ENCODE measurements at regions not wholly inside any gene's neighbourhood (a gene's known extent, or its start where the extent isn't known, plus 50 kb on each side); places are given as distances from the start of the nearest gene placed in this dataset.

DNA sequence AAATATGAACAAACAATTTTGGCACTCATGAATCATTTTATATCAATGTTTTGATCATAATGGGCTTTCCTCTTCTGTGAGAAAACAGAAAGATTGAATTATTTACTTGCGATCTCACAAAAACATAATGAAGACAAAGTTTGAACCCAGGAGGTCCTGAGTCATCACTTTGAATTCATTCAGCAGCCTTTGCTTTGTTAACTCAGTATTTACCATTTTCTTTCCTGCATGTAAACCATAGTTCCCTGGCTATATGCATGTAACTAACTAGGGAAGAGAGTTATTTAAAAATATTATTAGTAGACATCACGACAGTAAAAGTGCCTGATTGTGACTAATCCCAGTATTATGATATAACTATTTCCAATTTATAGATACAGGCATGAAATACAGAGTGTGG, 1026.2 kb downstream of the PLOD2 start:
- no peak for DNase-seq (ENCODE audit: low read depth)

DNA sequence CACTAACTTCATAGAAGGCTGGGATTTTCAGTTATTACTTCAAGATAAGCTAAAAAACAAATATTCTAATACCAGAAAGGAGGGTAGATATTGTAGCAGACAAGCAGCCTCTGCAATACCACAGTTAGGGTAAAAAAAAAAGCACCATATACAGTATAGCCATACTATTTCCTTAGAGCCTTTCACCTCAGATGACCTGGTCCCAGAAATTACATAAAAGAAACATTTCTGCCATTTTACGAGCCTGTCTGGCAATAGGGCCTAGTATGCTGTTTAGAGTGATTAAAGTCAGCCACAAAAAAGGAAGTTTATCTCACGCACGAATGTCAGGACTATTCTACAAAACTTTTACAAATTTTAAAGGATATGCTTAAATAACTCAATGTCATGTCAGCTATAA, 1016.6 kb downstream of the PLOD2 start:
- no peak for DNase-seq (ENCODE audit: low read depth)

DNA sequence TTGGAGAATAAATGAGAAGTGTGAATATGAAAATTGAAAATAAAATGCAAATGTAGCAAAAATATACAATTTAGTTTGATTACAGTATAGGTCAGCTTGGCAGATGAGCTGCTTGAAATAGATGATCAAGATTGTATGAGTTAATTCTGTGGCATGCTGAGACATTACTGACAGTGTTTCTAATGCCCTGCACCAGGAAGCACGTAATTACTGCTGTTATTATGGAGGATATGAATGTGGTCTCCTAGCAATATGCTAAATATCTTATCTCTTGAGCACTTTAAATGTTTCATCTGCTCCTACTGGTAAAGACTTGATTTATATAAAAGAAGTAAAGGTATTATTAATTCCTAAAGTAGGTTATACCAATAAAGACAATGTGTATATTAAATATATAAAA, 1015.5 kb downstream of the PLOD2 start:
- peak; percentile 17 for DNase-seq (ENCODE audit: low read depth)

DNA sequence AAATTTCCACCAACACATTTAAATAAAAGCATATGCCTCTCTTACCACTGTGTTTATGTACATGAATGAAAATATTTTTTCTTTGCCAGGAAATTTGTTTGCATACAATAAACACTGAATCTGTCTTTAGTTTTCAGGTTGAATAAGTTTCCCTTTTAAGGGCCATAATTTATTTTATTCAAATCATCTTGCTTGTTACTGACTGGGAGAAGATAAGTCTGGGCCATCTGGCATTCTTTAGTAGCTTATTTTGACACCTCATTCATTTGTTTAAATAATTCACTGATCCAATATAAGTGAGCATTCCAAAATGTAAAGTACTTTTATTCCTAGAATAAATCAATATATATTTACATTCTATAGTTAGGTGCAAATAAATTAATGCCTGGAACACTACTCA, 1001.3 kb downstream of the PLOD2 start:
- no peak for DNase-seq (ENCODE audit: low read depth)

DNA sequence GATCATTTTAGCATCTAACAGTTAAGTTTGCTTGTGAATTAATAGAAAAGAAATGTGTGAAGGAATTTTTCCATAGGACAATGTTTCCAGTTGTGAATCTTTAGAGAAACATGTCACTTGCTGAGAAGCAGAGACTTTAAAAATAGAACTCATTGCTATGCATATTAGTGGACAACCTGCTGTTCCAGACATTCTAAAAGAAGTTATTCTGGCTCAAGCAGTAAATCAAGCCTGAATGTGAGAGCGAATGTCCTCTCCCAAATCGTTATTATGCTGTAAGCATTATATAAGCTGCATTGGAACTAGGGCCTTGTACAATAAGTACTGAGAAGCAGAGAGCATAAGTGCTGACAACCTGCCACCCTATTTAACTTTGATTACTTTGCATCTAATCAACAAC, 990.9 kb downstream of the PLOD2 start:
- no peak for DNase-seq (ENCODE audit: low read depth)

DNA sequence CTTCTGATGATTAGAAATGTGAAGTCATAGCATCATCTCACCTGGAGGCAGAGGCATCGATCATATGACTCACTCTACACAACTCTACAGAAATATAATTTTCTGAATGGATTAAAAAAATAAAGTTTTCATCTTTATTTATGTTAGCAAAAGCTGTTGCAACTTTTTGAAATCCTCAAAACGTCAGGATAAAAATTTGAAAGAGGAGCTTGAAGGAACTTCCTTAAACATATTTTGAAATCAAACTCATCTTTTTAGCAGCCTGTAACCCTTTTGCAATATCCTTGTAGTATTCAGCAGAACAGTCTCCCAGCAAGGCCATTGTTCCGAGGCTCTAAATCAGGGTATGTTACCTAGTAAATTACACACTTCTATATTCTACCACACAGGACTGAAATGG, 985.4 kb downstream of the PLOD2 start:
- no peak for DNase-seq (ENCODE audit: low read depth)

DNA sequence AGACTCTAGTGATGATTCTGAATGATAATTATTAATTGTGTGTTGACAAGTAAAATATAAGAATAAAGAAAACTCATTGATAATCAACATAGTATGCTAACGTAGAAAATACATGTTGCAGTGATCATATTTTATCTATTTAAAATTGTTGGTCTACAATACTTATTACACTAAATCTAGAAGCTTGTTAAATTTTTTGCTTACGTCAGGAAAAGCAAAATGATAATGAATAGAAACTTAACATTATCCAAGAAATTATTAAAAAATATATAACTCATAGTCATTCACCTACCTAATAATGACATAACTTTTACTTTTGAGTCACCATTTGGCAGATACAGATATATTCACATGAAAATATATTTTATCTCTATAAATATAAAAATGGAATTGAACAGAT, 984.1 kb downstream of the PLOD2 start:
- DNase-seq (ENCODE audit: low read depth), result no peak

DNA sequence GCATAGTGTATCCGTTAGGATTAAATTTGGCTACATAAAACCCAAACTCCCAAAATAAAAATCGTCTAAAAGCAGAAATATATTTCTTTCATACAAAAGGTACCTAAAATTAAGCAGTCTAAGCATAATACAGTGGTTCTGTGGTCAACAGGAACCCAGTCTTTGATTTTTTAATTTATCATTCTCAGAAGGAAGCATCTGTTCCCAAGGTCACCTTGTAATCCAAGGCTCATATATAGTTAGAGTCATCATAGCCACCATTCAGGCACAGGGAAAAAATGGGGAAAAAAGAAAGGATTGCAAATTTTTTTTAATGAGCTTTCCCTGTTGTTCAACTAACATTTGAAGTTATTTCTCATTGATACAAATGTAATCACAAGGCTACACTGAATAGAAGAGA, 983.2 kb downstream of the PLOD2 start:
- no peak for DNase-seq (ENCODE audit: low read depth)

DNA sequence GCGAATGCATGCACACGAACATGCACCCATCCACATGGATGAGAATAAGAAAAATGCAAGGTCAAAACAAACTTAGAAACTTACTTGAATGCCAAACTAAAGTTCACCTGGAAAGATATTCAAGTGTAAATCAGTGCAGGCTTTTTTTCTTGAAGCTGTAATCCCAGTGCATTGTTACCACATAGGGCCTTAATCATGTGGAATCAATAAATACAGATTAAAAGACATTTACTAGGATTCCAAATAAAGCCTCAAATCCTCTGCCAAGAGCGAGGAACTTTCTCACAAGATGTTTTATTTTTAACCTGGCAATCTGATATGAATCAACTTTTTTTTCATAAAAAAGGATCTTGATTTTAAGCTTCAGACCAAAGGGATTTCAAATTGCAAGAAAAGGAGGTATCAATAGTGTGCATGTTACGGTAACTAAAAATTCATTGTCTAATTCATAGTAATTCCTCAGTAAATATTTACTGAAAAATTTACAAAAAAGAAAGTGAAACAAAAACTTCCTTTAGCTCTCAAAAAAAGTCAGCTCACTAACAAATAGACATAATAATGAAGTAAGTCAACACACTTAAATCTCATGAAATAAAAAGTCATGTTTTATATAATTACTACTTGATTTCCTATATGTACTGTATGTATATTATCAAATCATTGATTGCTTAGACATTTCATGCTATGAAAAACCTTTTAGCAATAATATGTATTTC, 978.6 kb downstream of the PLOD2 start:
- no peak for DNase-seq (ENCODE audit: low read depth)

DNA sequence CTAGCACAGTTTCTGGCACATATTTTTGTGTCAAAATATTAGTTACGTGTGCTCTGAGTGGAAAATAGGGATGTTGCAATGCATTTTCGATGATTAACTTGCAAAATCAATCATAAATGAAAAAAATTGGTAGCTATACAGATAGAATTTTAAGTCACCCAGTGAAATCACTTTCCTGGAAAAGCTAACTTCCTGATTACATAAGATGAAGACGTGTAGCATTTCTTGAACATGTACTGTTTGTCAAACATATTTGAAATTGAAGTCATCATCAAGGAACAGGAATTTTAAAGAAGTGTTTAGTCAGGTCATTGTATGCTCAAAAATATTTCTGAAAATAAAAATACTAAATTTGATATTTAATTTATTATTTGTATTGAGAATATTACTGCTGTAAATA, 977.7 kb downstream of the PLOD2 start:
- no peak for DNase-seq (ENCODE audit: low read depth)

DNA sequence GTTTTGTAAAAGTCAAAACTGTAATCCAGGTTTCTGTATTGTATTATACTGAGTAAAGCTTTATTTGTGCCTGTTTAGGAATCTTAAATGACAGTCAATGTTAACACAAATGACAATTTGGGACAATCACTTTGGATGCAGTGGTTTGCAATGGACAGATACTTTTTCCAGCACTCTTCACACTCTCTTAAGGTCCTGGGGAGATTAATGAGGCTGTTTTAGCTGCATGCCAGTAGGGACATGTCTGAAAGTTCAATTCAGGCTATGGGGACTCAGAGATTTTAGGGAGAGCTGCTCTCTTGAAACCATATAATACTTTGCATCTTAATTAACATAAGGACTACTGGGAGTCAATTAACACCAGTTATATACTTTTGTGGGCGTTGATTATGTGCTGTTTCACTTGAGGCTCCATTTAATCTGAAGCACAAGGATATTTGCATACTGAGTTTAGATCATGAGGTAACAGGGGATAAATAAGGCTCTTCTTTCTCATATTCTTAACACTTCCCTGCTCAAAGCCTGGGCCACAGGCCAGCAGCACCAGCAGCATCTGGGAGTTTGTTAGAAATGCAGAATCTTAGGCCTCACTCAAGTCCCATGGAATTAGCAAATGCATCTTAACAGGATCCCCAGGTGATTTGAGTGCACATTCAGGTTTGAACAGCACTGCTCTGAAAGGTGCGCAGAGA, 972.8 kb downstream of the PLOD2 start:
- DNase-seq (ENCODE audit: low read depth), result no peak

DNA sequence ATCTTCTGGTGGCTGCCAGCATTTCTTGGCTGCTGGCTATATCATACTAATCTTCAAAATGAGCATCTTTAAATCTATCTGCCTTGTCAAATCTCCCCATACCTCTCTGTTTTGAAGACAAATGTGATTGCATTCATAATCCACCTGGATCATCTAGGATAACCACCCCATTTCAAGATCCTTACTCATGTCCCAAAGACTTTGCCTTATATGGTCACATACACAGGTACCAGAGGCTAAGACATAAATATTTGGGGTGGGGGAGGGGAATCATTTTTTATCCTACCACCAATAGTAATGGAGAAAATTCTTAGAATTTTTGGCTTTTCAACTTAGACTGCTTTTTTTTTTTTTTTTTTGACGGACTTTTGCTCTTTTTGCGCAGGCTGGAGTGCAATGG, 970.8 kb downstream of the PLOD2 start:
- no peak for DNase-seq (ENCODE audit: low read depth)

DNA sequence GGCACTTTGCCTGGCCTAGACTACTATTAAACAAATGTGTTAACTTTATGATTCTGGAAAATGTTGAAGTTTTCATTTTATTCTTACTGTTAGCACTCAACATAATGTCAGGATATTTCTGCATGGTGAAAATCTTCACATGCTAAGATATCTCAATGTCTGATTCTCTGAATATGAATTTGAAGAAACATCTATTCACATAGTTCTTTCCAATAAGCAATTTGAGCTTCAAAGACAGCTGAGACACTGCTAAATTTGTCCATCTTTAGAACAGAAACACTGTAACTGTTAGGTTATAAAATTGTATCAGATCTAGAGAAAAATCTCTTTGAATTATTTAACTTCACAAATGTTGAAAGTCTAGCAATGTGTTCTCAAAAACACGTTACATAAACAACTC, 970.2 kb downstream of the PLOD2 start:
- no peak for DNase-seq (ENCODE audit: low read depth)

DNA sequence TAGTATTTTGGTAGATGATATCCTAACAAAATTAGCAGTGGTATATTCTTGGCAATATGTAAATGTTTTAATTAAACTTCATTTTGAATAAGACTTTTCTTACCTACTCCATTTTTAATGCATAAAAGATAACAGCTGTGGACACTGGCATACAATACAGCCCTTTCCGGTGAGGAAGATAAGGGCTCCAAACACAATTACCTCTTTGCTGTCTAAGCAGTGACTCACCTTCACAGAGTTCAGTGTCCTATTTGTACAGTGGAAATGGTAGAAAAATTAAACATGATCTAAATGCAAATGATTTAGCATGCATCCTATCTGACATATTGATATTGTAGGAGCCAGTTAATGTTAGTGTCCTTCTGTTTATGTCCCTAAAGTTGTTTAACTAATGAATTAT, 969.4 kb downstream of the PLOD2 start:
- DNase-seq (ENCODE audit: low read depth), result peak; percentile 45

DNA sequence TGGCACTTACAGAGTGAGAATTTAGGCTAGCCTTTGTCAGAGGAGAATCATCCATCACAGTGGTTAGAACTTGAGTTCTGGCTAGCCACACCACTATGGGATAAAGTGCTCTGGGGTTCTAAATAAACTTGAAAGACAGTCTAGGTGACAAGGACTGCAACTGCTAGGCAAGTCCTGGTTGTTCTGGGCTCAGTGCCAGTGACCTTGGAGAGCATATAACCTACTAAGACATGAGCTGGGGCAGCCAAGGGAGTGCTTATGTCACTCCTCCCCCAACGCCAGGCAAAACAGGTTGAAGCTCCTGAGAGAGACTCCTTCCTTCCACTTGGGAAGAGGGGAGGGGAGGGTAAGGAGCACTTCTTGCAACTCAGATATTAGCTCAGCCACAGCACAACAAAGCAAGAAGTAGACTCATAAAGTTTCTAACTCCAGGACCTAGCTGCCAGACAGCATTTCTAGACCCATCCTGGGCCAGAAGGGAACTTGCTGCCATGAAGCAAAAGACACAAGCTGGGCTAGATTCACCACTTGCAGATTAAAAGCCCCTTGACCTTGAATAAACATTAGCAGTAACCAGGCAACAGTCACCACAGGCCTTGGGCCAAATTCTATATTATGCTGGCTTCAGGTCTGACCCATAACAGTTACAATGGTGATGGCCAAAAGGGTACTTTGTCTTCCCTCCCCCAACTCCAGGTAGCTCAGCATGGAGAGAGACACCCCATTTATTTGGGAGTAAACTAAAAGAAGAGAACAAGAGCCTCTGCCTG, 963.7 kb downstream of the PLOD2 start:
- DNase-seq (ENCODE audit: low read depth), result no peak

DNA sequence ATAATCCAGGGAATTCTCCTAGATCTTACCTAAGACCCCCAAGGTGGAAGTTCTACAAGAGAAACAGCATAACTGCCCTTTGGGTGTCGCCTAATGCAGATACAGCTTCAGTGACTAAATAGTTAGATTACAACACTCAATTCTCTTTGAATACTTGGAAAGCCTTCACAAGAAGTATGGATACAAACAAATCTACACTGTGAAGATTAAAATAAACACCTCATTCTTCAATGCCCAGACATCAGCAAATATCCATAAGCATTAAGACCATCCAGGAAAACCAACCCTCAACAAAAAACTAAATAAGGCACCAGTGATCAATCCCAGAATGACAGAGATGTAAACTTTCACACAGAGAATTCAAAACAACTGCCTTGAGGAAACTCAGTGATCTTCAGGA, 963.2 kb downstream of the PLOD2 start:
- DNase-seq (ENCODE audit: low read depth), result no peak

DNA sequence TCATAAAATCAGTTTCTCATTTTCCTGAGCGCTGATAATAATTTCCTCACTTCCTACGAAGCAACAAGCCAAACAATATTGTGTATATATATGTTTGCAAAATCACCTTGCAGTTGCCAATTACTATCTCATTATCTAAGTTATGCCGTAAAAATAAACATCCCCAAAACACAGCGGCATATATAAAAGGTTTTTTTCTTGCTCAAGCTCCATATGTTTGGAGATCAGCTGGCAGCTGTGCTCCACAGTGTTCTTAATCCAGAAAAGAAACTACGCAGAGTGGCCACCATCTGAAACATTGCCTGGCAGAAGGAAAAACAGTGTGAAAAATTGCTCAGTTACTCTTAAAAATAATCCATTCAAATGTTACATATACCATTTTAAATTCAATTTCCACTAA, 951.4 kb downstream of the PLOD2 start:
- no peak for DNase-seq (ENCODE audit: low read depth)

DNA sequence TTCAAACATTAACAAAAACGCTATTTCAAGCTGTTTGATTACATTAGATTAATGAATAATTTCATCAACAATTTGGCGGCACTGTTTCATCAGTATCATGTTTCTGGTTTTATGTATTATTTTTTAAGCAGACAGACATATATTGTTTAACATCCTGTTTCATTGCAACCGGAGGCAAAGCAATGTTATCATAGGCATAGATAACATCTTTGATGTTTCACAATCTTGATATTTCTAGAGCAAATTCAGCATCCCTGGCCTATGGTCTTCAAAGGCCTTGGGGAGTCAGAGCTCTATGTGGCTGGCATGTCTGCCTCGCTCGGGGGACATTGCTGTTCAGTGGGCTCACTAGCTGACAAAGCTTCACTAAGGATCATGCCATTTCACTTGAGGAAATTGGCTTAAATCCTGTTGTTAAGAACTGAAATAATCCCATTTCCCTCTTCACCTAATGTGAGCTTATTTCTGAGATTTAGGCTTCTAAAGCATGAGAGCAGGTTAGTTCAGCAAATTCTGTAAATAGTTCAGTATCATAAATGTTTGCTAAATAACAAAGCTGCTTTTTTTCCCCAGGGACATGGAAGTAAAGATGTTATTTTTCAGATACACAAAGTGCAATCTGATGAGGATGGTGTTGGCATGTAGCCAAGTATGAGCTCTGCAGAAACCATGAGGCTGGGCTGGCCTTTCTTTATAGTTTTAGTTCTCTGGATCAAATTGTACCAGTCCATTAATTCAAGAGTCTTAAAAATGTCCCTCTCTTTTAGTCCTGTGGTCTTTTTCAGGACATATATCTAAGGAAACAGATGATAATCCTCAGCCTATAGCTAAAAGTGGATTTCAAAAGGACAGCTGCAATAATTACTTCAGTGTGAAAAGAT, 941.4 kb downstream of the PLOD2 start:
- no peak for DNase-seq (ENCODE audit: low read depth)

DNA sequence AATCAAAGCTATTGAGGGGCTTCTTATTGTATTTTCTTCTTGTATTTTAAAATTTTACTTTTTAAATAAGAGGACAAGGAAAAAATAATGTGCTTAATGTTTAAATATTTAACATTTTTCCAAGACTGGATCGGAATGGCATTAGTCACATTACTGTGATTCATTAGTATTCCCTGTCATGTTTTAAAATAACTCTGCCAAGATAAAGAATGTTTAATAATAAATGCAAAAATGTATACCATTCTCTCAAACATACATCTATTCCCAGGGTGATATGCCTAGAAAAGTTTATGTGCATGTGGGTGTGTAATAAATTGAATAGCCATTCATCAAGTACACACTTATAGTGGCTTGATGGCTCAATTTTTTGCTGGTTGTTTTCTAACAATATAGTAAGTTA, 936.1 kb downstream of the PLOD2 start:
- no peak for DNase-seq (ENCODE audit: low read depth)

DNA sequence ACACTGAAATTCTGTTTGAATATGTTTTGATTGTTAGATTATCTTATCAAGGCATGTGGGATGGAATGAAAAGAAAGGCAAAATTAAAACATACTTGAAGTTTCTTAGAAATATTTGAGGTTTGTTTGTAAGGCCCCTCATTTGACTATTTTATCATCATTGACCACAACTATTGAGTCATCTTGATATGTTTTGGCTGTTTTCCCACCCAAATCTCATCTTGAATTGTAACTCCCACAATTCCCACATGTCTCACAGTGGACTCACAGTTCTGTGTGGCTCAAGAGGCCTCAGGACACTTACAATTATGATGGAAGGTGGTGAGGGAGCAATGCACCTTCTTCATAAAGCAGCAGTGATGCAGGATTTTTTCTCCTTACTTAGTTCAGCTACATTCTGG, 917.1 kb downstream of the PLOD2 start:
- DNase-seq (ENCODE audit: low read depth), result peak; percentile 73

DNA sequence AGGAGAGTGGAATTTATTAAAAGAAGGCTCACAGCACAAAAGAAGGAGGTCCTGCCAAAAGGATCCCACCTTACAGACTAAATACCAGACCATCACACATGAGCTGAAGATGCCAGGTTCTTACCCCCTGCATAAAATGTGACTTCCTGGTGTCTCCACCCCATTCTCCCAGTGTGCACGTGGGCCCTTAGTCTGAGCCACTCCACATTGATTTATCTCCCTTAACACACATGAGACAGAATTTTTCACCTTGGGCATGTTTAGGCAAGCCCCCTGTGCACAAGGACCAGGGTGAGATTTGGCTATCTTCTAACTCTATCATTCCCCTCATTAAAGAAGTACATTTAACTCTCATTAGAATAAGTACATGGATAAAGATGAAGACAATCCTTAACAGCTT, 916.7 kb downstream of the PLOD2 start:
- no peak for DNase-seq (ENCODE audit: low read depth)

DNA sequence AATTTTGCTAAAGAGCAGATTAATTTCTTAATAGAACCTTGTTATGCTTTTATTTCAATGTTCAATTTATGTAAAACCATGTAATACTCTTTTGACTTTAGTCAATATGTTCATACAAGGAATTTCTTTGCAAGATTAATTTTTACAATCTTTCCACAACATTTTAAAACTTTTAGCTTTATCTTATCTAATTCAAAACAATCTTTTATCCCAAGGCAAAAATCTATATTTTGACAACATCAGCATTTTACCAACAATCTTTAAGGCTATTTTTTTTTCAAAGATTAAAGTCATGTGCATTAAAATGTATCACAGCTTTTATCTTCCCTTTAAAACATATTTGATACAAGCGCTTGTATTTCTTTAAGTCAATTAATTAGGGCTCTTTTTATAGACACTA, 914.7 kb downstream of the PLOD2 start:
- DNase-seq (ENCODE audit: low read depth), result no peak
